Glomerular visceral epithelial cell (primary cell): ENCODE measurements at regions not wholly inside any gene's neighbourhood (a gene's known extent, or its start where the extent isn't known, plus 50 kb on each side); places are given as distances from the start of the nearest gene placed in this dataset.

Source experiments
- DNase-seq: peaks from one replicate; pipeline ENCODE4 v3.0.0-alpha.2; 2016; ENCODE audit errors: extremely low spot score

GRCh38 chr15:29874977-29875376 lies 52.7 kb upstream of the TJP1 start:
- DNase-seq: no peak

GRCh38 chr15:29873947-29874411 lies 51.7 kb upstream of the TJP1 start:
- no peak for DNase-seq

GRCh38 chr15:29873264-29873663 lies 51.0 kb upstream of the TJP1 start:
- no peak for DNase-seq

DNA sequence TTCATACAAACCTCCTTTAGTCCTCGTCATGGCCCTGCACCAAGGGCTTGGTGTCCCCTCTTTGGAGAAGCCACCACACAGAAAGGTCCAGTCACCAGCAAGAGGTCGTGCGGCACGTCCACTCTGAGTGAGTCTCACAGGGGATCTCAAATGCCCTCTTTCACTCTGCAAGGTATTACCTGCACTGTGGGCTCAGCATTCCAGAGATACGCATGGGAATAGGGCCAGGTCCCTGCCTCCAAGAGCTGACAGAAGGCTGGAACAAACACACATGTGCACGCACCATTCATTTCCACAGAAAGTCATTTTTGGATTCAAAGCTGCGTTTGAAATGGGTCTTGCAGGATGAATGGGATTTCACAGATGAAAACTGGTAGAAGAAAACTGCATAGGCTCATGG lies 50.4 kb upstream of the TJP1 start:
- no peak for DNase-seq
